ENCODE measurements at regions not wholly inside any gene's neighbourhood (a gene's known extent, or its start where the extent isn't known, plus 50 kb on each side); places are given as distances from the start of the nearest gene placed in this dataset.

GRCh38 chr18:57202881-57203280 is 56.0 kb downstream of the BOD1L2 start:
- no peak for DNase-seq

- DNase-seq: no peak
Observed at GRCh38 chr18:57205641-57206040, 58.8 kb downstream of the BOD1L2 start.

GRCh38 chr18:57207124-57207916 is 60.4 kb downstream of the BOD1L2 start:
- no peak for DNase-seq

GRCh38 chr18:57208047-57208446 is 61.2 kb downstream of the BOD1L2 start:
- no peak for DNase-seq

- DNase-seq: peak; percentile 51
Observed at GRCh38 chr18:57209713-57210106, 62.8 kb downstream of the BOD1L2 start.

GRCh38 chr18:57210107-57210715 is 63.3 kb downstream of the BOD1L2 start:
- DNase-seq: no peak

- no peak for DNase-seq
Observed at GRCh38 chr18:57210716-57211411, 64.0 kb downstream of the BOD1L2 start.

GRCh38 chr18:57211412-57211750 is 64.5 kb downstream of the BOD1L2 start:
- DNase-seq: no peak

GRCh38 chr18:57211776-57212175 is 64.9 kb downstream of the BOD1L2 start:
- no peak for DNase-seq

- no peak for DNase-seq
Observed at GRCh38 chr18:57212678-57213077, 65.8 kb downstream of the BOD1L2 start.

GRCh38 chr18:57214976-57215375 is 68.1 kb downstream of the BOD1L2 start:
- no peak for DNase-seq

GRCh38 chr18:57218281-57218680 is 71.4 kb downstream of the BOD1L2 start:
- no peak for DNase-seq

GRCh38 chr18:57219964-57220363 is 73.1 kb downstream of the BOD1L2 start:
- no peak for DNase-seq

- no peak for DNase-seq
Observed at GRCh38 chr18:57220480-57220879, 73.6 kb downstream of the BOD1L2 start.

- DNase-seq: no peak
Observed at GRCh38 chr18:57220930-57221483, 74.1 kb downstream of the BOD1L2 start.

GRCh38 chr18:57223144-57223870 is 76.4 kb downstream of the BOD1L2 start:
- no peak for DNase-seq

GRCh38 chr18:57230861-57231585 is 84.1 kb downstream of the BOD1L2 start:
- no peak for DNase-seq

GRCh38 chr18:57231864-57232263 is 85.0 kb downstream of the BOD1L2 start:
- DNase-seq: no peak

GRCh38 chr18:57234346-57234745 is 87.5 kb downstream of the BOD1L2 start:
- no peak for DNase-seq

- no peak for DNase-seq
Observed at GRCh38 chr18:57241869-57242268, 95.0 kb downstream of the BOD1L2 start.

- DNase-seq: no peak
Observed at GRCh38 chr18:57242285-57242684, 95.4 kb downstream of the BOD1L2 start.

GRCh38 chr18:57243624-57244179 is 96.8 kb downstream of the BOD1L2 start:
- DNase-seq: no peak

Data from NCI-H2081 treated with DMSO at 0.1 percent for 48 hours (cell line).